GM04504 (cell line): ENCODE measurements at regions not wholly inside any gene's neighbourhood (a gene's known extent, or its start where the extent isn't known, plus 50 kb on each side); places are given as distances from the start of the nearest gene placed in this dataset.
"Not testable (repeated sequence)": the region's sequence is repeated elsewhere in the genome, so short reads cannot be mapped to it uniquely, and the experiment has no call there.

Experiments
- DNase-seq: peaks from one replicate; pipeline ENCODE4 v3.0.0-alpha.2; 2012; ENCODE audit warnings: low read depth

DNA sequence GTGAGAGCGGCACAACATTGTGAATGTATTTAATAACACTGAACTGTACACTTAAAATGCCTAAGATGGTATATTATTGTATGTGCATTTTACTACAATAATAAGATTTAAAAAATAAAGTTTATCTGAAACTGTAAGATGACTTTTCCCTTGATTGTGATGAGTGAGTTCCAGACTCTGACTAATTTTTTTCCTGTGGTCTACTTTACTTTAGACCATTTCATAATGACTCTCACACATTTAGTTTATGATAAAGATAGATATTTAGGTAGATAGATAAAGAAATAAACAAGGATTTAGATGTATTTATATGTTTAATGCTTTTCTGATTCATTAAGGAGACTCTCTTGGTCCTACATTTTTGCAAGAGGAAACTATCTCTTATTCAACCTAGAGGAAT is 835.9 kb upstream of the SORCS1 start:
- no peak for DNase-seq

DNA sequence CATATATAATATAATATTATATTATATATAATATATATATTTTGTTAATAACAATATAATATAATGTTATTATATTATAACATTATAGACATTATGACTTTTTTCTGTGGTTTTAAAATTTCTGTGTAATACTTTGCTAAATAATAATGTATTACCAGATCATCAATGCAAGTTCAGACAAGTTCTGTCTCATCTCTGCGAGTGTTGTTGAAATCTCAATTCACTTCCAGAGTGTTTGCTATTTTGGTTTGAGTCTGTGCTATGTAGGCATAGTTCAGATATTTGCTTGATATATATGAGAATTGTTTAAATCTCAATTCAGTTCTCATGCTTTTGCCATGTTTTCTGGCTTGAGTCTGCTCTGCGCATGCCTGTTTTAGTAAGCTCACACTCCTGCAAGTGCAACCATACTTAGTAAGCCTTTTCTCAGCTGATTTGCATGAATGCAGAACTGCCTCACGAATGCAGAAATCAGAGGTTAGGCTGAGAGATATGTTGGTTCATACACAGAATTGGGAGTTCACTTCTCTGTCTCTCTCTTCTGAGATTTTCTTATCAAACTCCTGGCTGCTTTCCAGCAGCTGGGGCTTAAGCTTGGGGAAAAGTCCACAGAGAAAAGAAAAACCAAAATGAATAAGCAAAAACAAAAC is 830.2 kb upstream of the SORCS1 start:
- DNase-seq, result no peak

DNA sequence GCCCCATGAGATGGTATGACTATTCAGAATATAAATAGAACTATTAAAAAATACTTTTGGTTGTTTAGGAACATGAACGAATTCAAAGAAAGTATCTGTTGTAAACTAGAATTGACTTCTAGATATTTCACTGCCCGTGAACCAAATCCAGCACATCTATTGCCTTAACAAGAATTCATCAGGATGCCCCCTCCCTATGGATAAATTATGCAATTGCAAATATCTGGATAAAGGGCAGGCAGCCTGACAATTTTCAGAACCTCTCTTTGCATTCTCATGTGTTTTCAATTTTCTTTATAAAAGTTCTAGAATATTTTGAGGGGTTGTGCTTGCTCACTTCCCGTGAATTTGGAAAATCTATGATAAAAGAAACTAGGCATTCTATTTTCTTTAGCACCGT is 822.1 kb upstream of the SORCS1 start:
- no peak for DNase-seq

DNA sequence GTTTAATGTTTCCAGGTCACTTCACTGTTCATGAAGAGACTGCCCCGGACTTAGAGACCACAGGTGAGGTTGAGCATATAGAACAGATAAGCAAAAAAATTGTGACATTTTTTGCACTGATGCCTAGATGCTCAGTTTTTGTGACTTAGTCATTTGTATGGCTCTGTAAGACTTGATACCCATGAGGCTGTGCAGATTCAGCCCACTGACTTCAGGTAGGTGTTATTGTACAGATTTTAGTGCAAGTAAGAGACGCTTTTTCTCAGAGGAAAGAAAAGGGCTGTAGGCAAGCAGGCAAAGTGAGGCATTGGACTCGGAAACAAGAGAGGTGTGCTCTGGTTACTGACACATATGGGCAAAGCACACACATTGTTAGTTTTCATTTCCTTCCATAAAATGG is 820.1 kb upstream of the SORCS1 start:
- no peak for DNase-seq

DNA sequence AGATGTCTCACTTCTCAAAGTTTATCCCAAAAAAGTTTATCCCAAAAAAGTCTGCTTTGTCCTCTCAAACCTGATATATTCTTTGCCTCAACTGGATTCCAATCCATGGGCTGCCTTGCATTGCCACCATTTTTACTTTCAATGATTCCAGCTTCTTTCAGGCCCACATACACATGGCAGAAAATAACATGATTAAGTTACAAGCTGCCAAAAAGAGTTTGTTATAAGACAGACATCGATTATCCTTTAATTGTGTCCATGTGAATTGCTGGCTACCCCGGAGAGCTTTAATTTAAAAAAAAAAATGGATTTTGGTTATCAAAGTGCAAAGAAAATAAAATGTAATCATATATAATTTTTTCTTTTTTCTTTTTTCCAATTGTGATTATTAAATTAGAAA is 819.6 kb upstream of the SORCS1 start:
- no peak for DNase-seq

DNA sequence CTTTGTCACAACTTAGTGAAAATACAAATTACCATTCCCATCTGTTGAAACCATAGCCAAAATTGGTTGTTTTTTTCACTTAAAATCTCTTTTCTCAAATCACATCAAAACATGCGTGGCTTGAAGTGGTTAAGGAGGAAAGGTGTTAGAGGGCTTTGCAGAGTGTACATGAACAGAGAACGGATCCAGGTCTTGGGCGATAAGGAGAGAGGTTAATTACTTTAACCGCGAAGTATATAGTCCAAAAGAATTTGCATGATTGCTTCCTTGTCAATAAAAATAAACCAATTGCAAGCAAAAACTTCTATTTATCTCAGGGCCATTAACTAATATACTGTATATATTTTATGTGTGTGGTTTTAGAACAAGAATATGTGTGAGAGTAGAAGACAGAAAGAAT is 813.9 kb upstream of the SORCS1 start:
- no peak for DNase-seq

DNA sequence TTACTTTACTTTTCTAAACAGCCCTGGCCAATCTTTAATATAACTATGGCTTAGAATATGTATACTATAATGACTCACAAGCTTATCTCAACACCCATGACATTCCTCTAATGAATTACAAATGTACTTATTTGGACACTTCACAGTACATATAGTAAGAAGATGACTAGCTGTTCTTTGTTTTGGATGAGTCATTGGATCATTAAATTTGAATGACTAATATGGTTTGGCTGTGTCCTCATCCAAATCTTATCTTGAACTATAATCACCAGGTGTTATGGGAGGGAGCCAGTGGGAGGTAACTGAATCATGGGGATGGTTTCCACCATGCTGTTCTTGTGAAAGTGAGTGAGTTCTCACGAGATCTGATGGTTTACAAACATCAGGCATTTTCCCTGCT is 807.5 kb upstream of the SORCS1 start:
- peak; percentile 40 for DNase-seq

DNA sequence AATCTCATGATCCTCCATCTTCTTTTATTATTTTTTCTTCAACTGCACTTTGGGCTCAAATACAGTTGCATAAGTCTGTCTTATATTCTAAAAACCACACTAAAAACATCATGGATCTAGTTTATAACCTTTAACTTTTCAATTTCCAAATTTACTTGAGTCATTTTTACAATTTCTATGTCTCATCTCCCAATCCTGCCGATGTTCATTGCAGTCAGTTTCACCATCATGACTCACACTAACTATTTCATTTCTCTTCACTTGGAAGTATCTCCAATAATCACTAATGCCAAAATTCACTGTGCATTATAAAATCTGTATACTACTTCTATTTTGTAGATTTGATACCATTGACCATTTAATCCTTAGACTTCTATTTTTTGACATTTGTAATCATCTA is 806.9 kb upstream of the SORCS1 start:
- DNase-seq, result peak; percentile 31

DNA sequence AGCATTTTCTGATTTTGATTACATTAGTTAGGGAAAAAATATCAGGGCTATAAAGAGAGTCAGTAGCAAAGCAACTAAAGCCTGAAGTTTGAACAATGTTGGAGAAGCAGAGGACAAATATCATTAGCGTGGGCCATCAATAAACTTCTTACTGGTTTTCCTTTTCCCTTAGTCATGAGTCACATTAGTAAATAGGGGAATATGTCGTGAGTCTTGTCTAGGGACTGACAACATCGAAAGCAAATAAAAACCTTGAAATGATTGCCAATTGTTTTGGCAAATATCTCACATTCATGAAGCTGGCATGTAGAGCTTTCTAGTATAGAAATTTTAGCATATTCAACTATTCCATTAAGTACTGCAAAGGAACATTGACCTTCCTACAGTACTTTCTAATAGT is 806.0 kb upstream of the SORCS1 start:
- DNase-seq, result no peak

DNA sequence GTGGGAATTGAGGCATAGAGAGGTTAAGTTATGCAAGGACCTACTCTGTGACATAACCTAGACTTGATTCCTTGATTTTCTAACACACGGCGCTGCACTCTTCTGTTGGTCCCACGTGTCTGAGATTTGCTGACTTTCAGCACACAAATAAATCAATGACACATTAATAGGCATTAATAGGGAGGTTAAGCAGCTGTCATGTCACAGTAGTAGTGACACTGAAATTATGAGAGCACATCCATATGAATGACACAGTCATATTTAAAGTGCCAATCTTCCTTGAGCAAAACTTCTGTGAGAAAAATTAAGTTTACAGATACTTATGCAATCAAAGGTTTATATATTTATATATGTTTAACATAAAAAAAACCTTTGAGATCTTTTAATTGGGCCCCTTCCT is 805.4 kb upstream of the SORCS1 start:
- no peak for DNase-seq

DNA sequence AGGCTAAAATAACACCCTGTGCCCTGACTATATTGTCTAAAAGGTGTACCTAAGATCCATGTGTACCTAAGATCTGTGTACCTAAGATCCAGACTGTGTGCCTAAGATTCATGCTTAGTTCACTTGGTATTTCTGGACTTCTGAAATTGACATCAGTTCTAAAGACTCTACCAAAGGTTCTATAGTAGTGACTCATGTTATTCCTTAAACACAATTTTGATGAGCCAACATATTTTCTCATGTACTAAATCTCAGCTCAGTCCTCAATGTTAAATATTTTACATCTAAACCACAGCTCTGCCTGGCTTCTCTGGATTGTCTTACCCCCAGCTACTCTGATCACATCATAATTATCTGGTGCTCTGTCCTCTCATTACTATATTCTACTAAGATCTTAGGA is 802.3 kb upstream of the SORCS1 start:
- no peak for DNase-seq

DNA sequence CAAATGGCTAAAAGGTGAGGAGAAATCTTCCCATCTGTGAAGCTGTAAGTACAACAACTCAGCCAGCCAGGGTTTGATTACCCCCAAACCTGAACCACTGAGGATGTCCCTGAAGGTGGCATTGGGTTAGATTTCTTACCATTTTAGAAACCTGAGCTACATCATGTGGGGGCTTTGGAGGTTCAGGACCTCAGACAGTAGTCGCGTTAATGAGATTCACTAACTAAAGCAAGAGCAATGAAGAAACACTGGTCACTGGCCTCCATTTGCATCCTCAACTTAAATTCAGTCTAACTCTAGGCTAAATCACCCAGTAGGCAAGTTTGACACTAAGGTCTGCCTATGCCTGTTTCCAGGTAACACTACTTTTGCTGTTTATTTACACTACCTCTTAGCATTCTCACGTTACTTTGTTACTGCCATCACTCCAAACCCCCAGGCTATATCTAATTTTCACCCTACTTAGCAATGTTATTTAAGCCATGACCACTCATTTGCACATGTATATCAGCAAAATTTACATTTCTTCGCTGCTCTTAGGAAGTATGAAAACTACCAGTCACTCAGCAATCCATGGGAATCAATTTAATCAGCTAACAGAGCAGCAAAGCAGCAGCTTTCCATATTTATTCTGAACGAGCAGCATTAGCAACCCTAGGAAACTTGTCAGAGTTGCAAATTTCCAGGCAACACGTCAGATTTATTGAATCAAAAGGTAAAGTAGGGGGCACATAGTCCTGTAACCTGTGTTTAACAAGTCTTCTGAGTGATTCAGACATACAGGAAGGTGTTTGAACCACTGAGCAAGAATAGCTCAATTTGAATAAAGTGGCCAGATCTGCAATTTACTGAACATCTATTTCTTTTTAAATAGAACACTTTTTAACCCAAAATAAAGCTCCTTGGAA is 788.4 kb upstream of the SORCS1 start:
- DNase-seq, result no peak

DNA sequence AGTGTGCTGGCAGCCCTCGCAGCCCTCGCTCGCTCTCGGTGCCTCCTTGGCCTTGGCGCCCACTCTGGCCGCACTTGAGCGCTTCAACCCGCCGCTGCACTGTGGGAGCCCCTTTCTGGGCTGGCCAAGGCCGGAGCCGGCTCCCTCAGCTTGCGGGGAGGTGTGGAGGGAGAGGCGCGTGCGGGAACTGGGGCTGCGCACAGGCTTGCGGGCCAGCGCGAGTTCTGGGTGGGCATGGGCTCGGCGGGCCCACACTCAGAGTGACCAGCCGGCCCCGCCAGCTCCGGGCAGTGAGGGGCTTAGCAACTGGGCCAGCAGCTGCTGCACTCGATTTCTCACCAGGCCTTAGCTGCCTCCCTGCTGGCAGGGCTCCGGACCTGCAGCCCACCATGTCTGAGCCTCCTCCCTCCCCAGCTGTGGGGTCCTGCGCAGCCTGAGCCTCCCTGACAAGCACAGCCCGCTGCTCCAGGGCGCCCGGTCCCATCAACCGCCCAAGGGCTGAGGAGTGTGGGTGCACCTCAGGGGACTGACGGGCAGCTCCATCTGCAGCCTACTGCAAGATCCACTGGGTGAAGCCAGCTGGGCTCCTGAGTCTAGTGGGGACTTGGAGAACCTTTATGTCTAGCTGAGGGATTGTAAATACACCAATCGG is 786.0 kb upstream of the SORCS1 start:
- DNase-seq, result not testable (repeated sequence)

DNA sequence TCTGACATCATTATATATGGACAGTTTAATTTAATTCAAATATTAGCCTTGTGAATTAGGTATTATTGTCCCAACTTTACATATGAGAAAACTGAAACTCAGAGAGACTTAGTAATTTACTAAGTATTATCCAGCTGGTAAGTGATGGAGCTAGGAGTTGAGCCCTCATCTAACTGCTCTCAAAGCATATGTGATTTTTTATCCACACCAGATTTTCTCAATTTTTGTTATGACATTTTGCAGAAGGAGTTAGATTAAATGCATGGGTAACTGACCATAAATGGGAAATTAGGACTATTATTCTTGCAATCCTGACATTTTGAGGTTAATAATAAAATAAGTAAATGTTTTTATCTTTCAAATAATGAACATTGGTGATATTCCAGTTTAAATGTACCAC is 778.3 kb upstream of the SORCS1 start:
- no peak for DNase-seq

DNA sequence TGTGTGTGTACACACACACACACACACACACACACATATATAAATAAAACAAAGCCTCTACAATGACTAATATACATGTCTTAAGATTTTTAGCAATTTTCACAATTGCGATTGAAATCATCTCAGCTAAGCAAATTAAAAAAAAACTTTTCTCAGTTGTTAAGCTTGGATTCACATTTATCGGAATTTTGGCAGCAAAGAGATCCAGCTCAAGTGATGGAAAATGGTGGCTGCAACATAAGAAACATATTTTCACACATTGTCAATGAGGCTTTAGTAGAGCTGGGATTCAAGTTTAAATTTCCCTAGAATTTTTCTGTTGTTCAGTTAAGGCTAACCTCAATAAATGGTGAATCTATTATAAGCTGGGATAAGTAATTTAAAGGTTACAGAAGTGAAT is 768.6 kb upstream of the SORCS1 start:
- no peak for DNase-seq

DNA sequence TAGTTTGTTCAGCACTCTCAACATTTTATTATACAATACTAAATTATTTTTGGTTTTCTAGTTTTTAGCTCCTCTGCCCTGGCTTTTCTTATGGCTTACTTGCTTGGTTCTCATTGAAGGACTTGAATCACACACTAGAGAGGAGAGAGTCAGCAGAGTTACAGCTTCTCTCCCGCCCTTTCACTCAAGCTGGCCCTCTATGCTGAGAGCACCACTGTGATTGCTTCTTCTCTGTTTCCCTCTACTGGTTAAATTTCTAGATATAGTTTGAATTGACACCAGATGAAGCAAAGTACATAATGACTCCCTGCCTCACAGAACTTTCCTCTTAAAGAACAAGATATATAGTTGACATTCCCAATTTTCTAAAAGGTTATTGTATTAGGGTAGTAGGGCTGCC is 767.3 kb upstream of the SORCS1 start:
- no peak for DNase-seq

DNA sequence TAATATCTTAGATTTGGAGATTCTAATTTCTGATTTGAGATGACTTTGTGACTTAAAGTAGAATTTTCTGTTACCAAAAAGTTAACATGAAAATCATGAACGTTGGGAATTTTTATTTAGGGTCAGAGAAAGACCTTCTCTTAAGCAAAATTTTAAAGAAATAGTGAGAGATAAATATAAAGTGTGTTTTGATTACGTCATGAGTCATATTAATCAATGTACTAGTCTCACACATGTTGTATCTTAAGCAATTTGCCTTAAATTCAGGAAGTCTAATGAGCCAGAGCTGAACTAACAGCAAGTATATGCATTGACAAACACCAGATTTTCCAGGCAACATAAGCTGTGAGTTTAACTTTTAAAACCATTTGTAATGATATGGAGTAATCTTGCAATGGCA is 765.5 kb upstream of the SORCS1 start:
- DNase-seq, result no peak

DNA sequence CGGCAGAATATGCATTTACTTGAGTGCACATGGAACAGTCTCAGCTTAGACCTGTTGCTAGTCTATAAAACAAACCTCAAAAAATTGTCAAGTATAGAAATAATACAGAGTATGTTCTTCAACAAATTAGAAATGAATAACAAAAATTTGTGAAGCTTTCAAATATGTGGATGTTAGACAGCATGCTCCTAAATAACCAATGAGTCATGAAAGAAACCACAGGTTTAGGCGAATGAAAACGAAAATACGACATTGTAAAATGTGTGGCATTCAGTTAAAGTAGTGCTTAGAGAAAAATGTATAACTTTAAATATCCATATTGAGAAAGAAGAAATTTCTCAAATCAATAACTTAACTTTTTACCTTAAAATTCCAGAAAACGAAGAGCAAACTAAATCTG is 760.0 kb upstream of the SORCS1 start:
- DNase-seq, result no peak

DNA sequence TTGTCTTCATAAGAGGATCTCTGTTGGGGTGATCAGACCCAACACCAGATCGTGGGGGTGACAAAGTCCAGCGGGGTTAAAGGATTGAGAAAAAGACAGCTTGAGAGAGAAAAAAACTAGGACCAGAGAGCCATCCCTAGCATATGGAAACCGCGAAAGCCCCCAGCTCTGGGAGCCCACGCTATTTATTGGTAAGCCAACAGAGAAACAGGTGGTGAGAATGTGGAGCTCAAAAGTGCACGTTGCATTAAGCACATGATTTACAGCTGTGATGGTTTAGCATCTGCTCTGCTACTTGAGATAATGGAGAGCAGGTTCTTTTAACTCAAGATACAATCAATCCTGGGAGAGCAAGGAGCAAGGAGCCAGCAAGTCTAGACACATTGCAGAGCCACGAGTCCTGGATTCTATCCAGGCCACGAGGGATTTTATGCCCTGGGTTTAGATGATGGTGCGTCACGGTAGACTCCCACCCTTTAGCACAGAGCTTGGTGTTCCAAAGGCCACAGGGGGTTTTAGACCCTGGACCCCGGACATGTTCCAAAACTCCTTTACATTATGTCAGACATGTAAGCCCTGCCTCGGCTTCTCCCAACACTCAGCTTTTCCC is 755.2 kb upstream of the SORCS1 start:
- DNase-seq, result no peak

DNA sequence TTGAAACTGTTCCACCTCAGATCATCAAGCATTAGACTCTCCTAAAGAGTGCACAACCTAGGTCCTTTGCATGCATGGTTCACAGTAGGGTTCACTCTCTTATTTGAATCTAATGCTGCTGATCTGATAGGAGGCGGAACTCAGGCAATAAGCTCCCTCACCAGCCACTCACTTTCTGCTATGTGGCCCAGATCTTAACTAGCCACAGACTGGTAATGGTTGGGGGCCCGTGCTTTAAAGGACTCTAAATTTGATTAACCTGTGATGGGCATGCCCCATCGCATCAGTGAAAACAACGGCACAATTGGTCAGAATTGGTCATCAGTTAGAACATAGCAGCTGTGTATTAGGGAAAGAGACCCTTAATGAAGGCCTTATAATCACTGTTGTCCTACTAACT is 753.7 kb upstream of the SORCS1 start:
- DNase-seq, result no peak

DNA sequence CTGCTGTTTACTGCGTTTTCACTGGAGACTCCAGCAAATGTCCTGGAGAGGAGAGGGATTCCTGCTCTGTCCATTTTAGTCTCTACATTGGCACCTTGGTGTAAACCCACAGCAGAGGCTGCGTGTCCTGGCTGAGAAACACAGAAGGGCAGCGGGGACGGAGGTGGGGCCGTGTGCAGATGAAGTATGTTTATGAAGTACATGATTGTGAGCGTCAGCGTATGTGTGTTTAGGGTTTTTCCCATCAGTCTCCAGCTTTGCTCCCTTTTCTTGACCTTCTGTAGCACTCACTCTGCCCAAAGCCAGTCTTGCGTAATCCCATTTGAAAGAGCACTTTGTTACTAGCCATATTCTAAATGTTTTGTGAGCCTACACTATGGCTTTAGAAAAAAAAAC is 750.7 kb upstream of the SORCS1 start:
- no peak for DNase-seq

DNA sequence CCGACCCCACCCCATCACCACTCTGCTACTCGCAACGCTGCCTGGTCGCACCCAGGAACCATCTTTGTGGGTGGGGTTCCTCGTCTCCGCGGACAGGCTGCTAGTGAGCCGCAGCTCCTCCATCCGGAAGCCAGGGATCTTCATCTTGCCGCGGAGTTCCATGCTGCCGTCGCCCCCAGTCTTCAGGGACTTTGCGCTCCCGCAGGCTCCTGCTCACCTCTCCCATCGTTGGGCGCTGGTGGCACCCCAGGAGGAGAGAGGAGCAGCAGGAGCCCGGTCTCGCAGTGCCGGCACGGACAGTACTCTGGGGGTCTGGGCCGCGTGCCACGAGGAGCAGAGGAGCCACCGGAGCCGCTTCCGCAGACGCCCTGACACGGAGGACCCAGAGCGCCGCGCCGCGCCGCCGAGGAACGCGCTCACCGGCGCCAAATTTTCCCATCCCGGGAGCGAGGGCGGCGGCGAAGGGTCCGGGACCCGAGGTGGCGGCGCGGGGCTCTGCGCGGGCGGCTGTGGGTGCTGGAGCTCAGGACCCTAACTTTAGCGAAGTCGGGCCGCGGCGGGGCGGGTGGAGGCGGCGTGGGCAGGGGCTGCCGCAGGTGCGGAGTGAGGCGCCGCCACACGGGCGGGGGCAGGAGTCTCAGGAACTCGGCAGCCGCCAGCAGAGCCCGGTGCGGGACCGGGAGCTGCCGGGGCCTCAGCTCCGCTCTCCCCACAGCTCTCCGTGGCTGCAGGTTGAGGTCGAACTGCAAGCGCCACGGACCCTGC is 750.1 kb upstream of the SORCS1 start:
- no peak for DNase-seq
